Activated T-cell treated with anti-CD3 and anti-CD28 coated beads, Interleukin-2, amount 50 U/mL, for 24 hours (primary cell): ENCODE measurements at regions not wholly inside any gene's neighbourhood (a gene's known extent, or its start where the extent isn't known, plus 50 kb on each side); places are given as distances from the start of the nearest gene placed in this dataset.
"Not testable (repeated sequence)": the region's sequence is repeated elsewhere in the genome, so short reads cannot be mapped to it uniquely, and the experiment has no call there.

ENCODE experiments used
- DNase-seq: peaks from one replicate; pipeline ENCODE4 v3.0.0-alpha.2; 2020
- H3K27ac Mint-ChIP-seq: 2 replicates; pipeline ENCODE4 v1.8.0; 2020; ENCODE audit warnings: mild to moderate bottlenecking, mixed read lengths
- H3K27me3 Mint-ChIP-seq: 2 replicates; pipeline ENCODE4 v1.8.0; 2020; ENCODE audit warnings: mixed read lengths
- H3K36me3 Mint-ChIP-seq: 2 replicates; pipeline ENCODE4 v1.8.0; 2020; ENCODE audit warnings: low read depth, mixed read lengths
- H3K4me1 Mint-ChIP-seq: 2 replicates; pipeline ENCODE4 v1.8.0; 2020; ENCODE audit warnings: low read depth, mixed read lengths
- H3K4me3 Mint-ChIP-seq: 2 replicates; pipeline ENCODE4 v1.8.0; 2020; ENCODE audit warnings: mild to moderate bottlenecking, moderate library complexity, mixed read lengths
- H3K9me3 Mint-ChIP-seq: 2 replicates; pipeline ENCODE4 v1.8.0; 2020; ENCODE audit warnings: mixed read lengths

DNA sequence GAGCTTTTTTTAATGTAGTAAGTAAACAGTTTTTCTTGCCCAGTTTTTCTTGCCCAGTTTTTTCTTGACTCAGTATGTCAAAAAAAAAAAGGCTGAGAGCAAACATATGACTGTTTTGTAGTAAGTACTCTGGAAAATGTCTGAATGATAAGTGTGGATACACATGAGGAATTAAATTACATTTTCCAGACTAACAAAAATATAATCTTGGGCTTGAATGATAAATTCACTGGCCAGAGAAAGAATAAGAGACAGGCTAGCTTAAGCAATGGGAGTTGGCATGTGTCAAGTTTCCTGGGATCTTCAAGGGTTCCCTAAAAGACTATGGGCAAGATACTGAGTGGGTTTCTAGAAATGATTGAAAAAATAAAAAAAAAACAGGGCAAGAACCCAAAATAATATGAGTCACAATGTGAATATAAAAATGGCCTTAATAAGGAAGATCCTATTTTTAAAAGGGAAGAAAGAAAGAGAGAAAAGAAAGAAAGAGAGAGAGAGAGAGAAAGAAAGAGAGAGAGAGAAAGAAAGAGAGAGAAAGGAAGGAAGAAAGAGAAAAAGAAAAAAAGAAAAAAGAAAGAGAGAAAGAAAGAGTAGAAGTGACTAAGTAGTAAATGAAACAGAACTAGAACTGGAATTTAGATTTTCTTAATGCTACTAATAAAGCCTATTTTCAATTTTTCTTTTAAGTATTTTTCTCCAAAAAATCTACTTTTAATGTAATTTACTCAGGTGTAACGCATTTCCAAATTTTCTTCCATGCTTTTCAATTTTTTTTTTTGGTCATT is 60.2 kb downstream of the TFPI2 start:
- no peak for DNase-seq
- H3K4me3 Mint-ChIP-seq, result no peak overlapping the region
- no peaks in the 10 kb centered on the region for H3K4me1 Mint-ChIP-seq
- no peak overlapping the region for H3K27ac Mint-ChIP-seq
- no peaks in the 10 kb centered on the region for H3K9me3 Mint-ChIP-seq
- H3K27me3 Mint-ChIP-seq, result no peaks in the 10 kb centered on the region
- no peaks in the 10 kb centered on the region for H3K36me3 Mint-ChIP-seq

DNA sequence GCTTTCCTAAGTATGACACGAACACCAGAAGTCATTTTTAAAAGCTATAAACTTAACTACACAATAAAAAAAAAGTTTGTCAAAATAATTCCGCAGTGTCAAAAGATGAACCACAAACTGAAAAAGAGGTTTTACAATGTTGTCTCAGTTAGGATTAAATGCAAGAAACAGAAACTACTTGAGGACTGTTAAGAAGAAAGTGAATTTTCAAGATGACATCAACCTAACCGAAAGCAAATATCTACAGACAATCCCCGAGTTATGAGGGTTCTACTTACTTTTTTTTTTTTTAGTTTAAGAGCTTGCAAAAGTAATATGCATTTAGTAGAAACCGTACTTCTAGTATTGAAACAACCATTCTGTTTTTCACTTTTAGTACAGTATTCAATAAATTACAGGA is 62.3 kb downstream of the TFPI2 start:
- Mint-ChIP-seq H3K4me1 (no peaks in the 10 kb centered on the region), H3K27me3 (no peaks in the 10 kb centered on the region), H3K9me3 (no peaks in the 10 kb centered on the region), H3K4me3 (no peak overlapping the region), H3K36me3 (no peaks in the 10 kb centered on the region), H3K27ac (no peak overlapping the region)
- no peak for DNase-seq

DNA sequence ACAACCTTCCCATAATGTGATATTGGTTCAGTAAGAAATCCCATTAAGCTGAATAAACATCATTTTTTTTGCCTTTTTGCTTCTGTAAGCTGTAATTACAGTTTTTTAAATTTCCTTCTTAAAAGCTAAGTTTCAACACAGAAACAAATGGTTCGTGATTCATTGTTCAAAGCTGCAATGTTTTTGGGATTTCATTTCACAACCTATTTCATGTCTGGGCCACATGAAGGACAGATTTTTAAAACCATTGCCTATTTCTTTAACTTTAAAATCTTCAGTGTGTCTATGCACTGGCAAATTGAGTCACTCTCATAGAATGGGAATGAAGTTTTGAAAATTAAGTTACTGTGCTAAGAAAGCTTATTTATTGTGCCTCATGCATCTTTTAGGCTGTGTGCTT is 66.9 kb downstream of the TFPI2 start:
- no peaks in the 10 kb centered on the region for H3K27me3 Mint-ChIP-seq
- H3K4me3 Mint-ChIP-seq, result no peak overlapping the region
- no peaks in the 10 kb centered on the region for H3K4me1 Mint-ChIP-seq
- no peak for DNase-seq
- no peaks in the 10 kb centered on the region for H3K36me3 Mint-ChIP-seq
- no peak overlapping the region for H3K27ac Mint-ChIP-seq
- H3K9me3 Mint-ChIP-seq, result no peaks in the 10 kb centered on the region

DNA sequence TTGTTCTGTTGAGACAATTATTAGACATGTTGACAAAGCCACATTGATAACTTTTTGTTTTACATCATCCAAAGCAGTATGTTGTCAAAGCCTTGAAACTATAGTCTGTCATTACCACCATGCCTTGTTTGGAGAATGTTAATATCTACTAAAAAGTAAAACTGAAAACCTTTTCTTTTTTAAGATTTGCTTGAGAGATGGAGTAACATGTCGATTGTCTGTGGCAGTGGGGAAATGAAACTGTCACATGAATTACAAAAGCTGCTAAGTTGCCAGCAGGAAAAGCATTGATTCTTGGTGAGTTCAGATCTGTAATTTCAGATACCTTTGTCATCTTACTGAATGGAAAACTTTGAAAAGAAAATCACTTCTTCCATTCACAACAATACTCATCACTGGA is 69.1 kb downstream of the TFPI2 start:
- DNase-seq, result no peak
- H3K27ac Mint-ChIP-seq, result no peak overlapping the region
- no peaks in the 10 kb centered on the region for H3K4me1 Mint-ChIP-seq
- no peaks in the 10 kb centered on the region for H3K36me3 Mint-ChIP-seq
- H3K27me3 Mint-ChIP-seq, result no peaks in the 10 kb centered on the region
- no peak overlapping the region for H3K4me3 Mint-ChIP-seq
- H3K9me3 Mint-ChIP-seq, result no peaks in the 10 kb centered on the region

DNA sequence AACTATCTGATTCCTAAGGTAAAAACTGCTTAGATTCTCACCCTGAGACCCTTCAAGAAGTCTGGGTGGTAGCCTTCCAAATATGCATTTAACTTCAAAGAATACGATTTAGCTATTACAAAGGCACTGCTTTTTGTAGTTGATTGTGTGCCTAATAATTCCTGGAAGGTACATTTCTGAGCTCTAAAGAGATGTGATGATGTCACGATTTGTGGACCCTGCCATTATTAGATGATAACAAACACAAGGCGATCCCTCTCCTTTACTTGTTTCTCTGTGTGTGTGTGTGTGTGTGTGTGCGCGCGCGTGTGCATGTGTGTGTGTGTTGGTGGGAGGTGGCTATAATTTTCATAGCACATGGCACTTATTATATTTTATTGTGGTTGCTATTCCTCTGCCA is 70.9 kb downstream of the TFPI2 start:
- Mint-ChIP-seq H3K27ac (no peak overlapping the region), H3K36me3 (no peaks in the 10 kb centered on the region), H3K27me3 (no peaks in the 10 kb centered on the region), H3K9me3 (no peaks in the 10 kb centered on the region), H3K4me1 (no peaks in the 10 kb centered on the region), H3K4me3 (no peak overlapping the region)
- DNase-seq, result no peak

DNA sequence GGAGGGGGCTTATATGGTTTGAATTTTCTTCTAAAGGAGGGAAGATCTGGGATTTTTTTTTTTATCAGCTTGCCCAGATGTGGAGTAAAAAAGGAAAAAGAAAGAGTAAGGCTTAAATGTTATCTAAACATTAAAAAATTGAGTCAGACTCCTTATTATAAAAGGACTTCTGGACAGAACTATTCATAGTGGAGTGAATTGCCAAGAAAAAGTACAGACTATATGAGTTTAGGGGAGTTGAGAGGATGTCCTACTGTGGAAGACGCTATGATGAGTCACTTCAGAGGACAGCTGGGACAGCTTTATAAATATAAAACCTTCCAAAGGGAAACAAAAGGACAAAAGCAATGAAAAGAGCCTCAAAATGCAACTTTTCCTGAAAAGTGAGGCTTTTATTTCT is 73.0 kb downstream of the TFPI2 start:
- H3K4me1 Mint-ChIP-seq, result no peaks in the 10 kb centered on the region
- no peaks in the 10 kb centered on the region for H3K36me3 Mint-ChIP-seq
- H3K27ac Mint-ChIP-seq, result no peak overlapping the region
- H3K27me3 Mint-ChIP-seq, result no peaks in the 10 kb centered on the region
- H3K4me3 Mint-ChIP-seq, result no peak overlapping the region
- H3K9me3 Mint-ChIP-seq, result no peaks in the 10 kb centered on the region
- DNase-seq, result no peak

DNA sequence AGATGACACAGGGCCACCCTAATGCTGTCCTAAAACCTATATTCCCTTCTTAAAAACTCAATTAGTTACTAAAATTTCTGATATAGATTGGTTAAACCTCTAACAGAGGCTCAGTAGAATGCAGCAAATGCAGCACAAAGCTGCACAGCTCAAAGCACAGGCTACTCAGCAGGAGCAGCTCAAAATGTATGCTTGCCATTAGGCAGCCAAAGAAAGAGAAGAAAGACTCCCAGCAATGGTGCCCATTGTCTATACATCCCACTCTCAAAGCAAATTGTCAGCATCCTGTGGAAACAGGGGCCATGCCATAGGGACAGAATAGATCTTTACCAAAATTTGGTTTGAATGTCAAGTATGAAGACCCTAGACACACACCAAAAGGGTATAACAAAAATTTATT is 73.5 kb downstream of the TFPI2 start:
- Mint-ChIP-seq H3K9me3 (no peaks in the 10 kb centered on the region), H3K36me3 (no peaks in the 10 kb centered on the region), H3K4me3 (no peak overlapping the region), H3K27me3 (no peaks in the 10 kb centered on the region), H3K4me1 (no peaks in the 10 kb centered on the region), H3K27ac (no peak overlapping the region)
- DNase-seq, result no peak

DNA sequence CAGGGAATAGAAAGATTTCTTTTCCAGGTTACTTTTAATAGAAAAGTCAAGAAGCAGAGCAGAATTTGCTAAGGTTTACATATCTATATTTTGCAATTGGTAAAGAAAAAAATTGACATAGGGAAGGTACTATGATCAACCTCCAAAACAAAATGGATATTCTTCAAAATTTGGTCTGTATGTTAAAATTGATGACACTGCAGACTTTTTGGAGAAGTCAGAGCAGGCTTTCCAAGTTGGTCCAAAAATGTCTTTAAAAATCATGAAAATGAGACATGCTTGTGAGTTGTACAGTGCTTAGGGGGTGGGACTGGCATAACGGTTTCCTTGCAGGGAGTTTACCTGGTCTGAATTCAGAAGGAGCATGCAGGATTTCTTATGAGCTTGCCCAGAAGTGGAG is 77.0 kb downstream of the TFPI2 start:
- no peaks in the 10 kb centered on the region for H3K27me3 Mint-ChIP-seq
- H3K9me3 Mint-ChIP-seq, result no peaks in the 10 kb centered on the region
- no peak overlapping the region for H3K4me3 Mint-ChIP-seq
- DNase-seq, result no peak
- no peaks in the 10 kb centered on the region for H3K36me3 Mint-ChIP-seq
- H3K4me1 Mint-ChIP-seq, result no peaks in the 10 kb centered on the region
- no peak overlapping the region for H3K27ac Mint-ChIP-seq

DNA sequence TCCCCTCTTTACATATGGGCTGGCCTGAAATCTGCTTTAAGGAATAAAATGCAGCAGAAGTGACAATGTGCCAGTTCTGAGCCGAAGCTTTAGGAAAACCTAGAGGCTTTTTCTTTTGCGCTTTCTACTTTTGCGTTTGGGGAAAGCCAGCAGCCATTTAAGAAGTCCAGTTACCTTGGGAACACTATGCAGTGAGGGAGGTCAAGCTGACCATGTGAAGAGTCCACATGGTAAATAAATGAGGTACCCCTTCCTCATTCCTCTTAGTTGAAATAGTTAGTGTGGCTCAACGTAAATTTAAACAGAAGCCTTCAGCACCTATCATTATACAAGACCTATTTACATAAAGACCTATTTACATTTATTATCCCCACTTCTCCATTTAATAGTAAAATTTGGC is 78.5 kb downstream of the TFPI2 start:
- Mint-ChIP-seq H3K4me1 (no peaks in the 10 kb centered on the region), H3K27ac (no peak overlapping the region), H3K36me3 (no peaks in the 10 kb centered on the region), H3K27me3 (no peaks in the 10 kb centered on the region), H3K9me3 (no peaks in the 10 kb centered on the region), H3K4me3 (no peak overlapping the region)
- no peak for DNase-seq

DNA sequence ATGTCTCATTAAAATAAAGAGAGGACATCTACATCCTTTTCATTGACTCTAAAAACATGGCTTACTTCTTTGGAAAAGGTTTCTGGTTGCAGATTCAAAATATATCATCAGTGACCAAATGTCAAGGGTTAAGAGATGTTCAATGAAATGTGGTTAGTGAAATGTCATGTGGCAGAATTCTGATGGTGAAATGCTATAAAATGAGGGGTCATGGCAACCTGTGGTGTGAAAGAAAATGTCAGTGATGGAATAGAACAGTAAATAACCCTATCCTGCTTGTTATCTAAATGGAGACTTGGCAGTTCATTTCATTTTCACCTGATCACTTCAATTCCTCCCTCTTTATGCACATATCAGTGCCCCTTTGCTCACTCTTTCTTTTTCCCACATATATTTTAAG is 79.4 kb downstream of the TFPI2 start:
- H3K27me3 Mint-ChIP-seq, result no peaks in the 10 kb centered on the region

DNA sequence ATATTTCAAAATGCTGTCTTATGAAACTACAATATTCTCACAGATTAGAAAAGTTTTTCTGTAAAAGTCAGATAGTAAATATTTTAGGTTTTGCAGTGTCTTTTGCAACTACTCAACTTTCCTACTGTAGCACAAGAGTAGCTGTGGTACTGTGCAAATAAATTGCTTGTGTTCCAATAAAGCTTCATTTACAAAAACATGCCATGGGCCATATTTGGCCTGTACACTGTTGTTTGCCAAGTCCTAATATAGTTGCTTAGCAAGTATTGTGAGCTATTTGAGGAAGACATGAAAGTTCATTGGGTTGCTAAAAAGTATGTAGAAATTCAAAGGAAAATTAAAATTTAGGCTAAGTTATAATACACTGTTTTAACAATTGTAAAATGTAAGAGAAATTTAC is 80.0 kb downstream of the TFPI2 start:
- no peaks in the 10 kb centered on the region for H3K36me3 Mint-ChIP-seq
- no peaks in the 10 kb centered on the region for H3K9me3 Mint-ChIP-seq
- no peak overlapping the region for H3K4me3 Mint-ChIP-seq
- no peak overlapping the region for H3K27ac Mint-ChIP-seq
- no peak for DNase-seq
- H3K27me3 Mint-ChIP-seq, result no peaks in the 10 kb centered on the region
- H3K4me1 Mint-ChIP-seq, result no peaks in the 10 kb centered on the region

More for the DNA sequence above, 79.4 kb downstream of the TFPI2 start:
- Mint-ChIP-seq H3K4me1 (no peaks in the 10 kb centered on the region), H3K36me3 (no peaks in the 10 kb centered on the region), H3K9me3 (no peaks in the 10 kb centered on the region), H3K4me3 (no peak overlapping the region), H3K27ac (no peak overlapping the region)
- no peak for DNase-seq

DNA sequence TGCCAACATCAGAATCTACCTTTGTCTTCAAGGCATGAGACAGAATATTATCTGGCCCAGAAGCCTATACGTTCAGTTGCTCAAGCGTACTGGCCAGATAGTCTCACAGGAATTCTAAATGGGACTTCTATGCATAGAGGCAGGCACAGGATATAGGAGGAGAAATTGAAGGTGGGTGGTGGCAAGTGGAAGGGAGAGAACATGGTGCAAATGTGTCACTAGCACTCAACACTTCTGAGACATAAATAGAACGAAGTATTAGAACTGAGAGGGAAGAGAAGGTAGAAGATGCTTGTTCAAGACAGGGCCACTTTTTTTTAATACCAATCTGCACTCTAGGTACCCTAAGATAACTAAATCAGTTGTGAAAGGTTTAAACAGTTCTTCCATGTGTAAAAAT is 85.8 kb downstream of the TFPI2 start:
- Mint-ChIP-seq H3K4me1 (no peaks in the 10 kb centered on the region), H3K27me3 (no peaks in the 10 kb centered on the region), H3K9me3 (no peaks in the 10 kb centered on the region), H3K36me3 (no peaks in the 10 kb centered on the region), H3K27ac (no peak overlapping the region), H3K4me3 (no peak overlapping the region)
- no peak for DNase-seq

DNA sequence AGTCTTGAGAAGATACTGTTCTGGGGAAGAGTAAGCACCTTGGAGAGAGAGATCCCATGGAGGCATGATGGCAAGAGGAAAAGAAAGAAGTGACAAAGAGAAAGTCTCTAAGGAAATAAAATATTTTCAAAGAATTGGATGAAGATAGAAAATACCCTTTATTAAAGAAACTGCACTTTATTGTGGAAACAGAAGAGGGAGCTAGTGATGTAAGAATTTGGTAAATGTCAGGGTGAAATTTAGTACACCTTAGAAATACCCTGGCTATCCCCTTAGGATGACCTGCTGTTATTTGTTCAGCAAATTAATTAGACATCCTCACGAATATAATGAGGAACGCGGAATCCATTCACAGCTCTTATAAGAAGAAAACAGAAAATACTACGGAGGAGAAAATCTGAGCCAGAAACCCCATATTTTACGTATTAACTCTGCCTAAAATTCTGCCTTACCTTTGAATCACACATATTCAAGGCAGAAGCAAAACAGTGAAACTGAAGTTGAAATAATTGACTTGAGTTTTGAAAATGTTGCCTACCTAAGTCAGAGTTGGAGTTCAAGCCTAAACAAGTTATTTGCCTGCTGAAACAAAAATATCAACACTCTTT is 90.7 kb downstream of the TFPI2 start:
- H3K4me3 Mint-ChIP-seq, result no peak overlapping the region

DNA sequence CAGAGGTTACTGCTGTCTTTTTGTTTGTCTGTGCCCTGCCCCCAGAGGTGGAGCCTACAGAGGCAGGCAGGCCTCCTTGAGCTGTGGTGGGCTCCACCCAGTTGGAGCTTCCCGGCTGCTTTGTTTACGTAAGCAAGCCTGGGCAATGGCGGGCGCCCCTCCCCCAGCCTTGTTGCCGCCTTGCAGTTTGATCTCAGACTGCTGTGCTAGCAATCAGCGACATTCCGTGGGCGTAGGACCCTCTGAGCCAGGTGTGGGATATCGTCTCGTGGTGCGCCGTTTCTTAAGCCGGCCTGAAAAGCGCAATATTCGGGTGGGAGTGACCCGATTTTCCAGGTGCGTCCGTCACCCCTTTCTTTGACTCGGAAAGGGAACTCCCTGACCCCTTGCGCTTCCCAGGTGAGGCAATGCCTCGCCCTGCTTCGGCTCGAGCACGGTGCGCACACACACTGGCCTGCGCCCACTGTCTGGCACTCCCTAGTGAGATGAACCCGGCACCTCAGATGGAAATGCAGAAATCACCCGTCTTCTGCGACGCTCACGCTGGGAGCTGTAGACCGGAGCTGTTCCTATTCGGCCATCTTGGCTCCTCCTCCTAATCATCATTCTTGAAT is 97.4 kb downstream of the TFPI2 start:
- not testable (repeated sequence) for H3K27ac Mint-ChIP-seq, H3K9me3 Mint-ChIP-seq, H3K4me3 Mint-ChIP-seq, H3K27me3 Mint-ChIP-seq, DNase-seq, H3K36me3 Mint-ChIP-seq, H3K4me1 Mint-ChIP-seq

More for the DNA sequence above, 90.7 kb downstream of the TFPI2 start:
- Mint-ChIP-seq H3K9me3 (no peaks in the 10 kb centered on the region), H3K27me3 (no peaks in the 10 kb centered on the region), H3K27ac (no peak overlapping the region), H3K4me1 (no peaks in the 10 kb centered on the region), H3K36me3 (no peaks in the 10 kb centered on the region)
- DNase-seq, result no peak

DNA sequence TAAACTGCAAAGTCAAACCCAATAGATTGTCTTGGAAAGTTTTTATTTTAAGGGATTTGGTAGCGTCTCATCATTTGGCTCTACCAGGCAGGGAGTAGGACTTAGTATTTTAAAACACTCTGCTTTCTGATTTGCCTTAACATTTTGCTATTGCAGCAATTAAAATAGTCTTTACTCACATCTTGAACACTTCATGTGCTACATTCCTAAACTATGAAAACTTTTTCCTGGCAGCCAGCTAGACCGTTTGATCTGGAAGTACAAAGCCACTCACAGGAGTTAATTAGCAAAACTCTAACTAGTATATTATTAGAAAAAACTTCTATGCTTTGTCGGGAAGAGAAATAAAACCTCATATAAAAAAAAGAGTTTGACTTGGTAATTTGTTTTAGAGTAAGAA is 111.4 kb downstream of the TFPI2 start:
- no peak overlapping the region for H3K27ac Mint-ChIP-seq
- H3K27me3 Mint-ChIP-seq, result no peaks in the 10 kb centered on the region
- H3K9me3 Mint-ChIP-seq, result no peaks in the 10 kb centered on the region
- no peaks in the 10 kb centered on the region for H3K4me1 Mint-ChIP-seq
- H3K36me3 Mint-ChIP-seq, result no peaks in the 10 kb centered on the region
- DNase-seq, result no peak
- H3K4me3 Mint-ChIP-seq, result no peak overlapping the region
